ENCODE measurements at regions not wholly inside any gene's neighbourhood (a gene's known extent, or its start where the extent isn't known, plus 50 kb on each side); places are given as distances from the start of the nearest gene placed in this dataset.

DNA sequence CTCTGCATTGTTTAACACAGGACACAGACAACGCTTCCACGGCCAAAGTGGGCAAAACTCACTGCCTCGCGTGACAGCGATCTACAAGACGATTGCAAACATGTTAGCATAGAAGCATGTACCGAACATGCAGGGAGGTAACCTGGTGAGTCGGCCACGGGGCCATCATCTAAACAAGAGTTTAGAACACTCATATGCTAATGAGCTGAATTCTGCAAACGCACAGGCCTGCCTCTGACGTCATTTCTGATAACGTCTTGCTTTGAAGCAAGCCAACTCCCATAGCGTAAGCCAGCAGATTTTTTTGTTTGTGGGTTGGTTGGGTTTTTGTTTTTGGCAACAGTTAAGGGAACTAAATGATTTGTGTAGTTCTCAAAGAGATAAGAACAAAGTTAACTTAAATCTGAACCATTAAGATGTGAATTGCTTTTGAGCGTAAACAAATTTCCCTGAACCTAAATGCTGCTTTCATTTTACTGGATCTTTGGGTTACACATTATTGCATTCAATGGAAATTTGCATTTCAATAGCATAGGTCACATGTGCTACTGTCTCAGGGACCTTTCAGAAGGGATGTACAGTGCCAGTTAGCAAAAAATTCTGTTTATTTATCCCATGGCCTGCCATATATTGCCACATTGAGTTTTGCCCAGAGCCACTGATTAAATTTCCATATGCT, 184.5 kb upstream of the PDE10A start:
- no peak for TF ChIP-seq POLR2A (IDR thresholded peaks at IDR 0.05)
- TF ChIP-seq, protein P1, sequence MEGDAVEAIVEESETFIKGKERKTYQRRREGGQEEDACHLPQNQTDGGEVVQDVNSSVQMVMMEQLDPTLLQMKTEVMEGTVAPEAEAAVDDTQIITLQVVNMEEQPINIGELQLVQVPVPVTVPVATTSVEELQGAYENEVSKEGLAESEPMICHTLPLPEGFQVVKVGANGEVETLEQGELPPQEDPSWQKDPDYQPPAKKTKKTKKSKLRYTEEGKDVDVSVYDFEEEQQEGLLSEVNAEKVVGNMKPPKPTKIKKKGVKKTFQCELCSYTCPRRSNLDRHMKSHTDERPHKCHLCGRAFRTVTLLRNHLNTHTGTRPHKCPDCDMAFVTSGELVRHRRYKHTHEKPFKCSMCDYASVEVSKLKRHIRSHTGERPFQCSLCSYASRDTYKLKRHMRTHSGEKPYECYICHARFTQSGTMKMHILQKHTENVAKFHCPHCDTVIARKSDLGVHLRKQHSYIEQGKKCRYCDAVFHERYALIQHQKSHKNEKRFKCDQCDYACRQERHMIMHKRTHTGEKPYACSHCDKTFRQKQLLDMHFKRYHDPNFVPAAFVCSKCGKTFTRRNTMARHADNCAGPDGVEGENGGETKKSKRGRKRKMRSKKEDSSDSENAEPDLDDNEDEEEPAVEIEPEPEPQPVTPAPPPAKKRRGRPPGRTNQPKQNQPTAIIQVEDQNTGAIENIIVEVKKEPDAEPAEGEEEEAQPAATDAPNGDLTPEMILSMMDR (IDR thresholded peaks at IDR 0.05), result no peak

All from right lobe of liver (tissue), 4 donors.